ENCODE measurements at regions not wholly inside any gene's neighbourhood (a gene's known extent, or its start where the extent isn't known, plus 50 kb on each side); places are given as distances from the start of the nearest gene placed in this dataset.
"Not testable (repeated sequence)": the region's sequence is repeated elsewhere in the genome, so short reads cannot be mapped to it uniquely, and the experiment has no call there.

- Histone ChIP-seq H3K36me3 (ENCODE audit: control insufficient read depth, insufficient read depth, low read length) (no peaks in the 10 kb centered on the region), H3K4me1 (ENCODE audit: control insufficient read depth, insufficient read depth, low read length) (no peaks in the 10 kb centered on the region), H3K4me3 (ENCODE audit: low read length) (no peak overlapping the region), H3K9me3 (ENCODE audit: control insufficient read depth, insufficient read depth, low read length) (no peaks in the 10 kb centered on the region), H3K27me3 (ENCODE audit: control insufficient read depth, insufficient read depth, low read length) (no peaks in the 10 kb centered on the region), H3K27ac (ENCODE audit: low read length) (no peak overlapping the region)
- Mint-ChIP-seq H3K9me3 (no peaks in the 10 kb centered on the region), H3K27ac (no peak overlapping the region), H3K4me1 (no peaks in the 10 kb centered on the region), H3K4me3 (no peak overlapping the region), H3K36me3 (no peaks in the 10 kb centered on the region), H3K27me3 (ENCODE audit: low read depth in 2 of 2) (peaks cover 6 to 12% of the 10 kb centered on the region in 2 donors)
- DNase-seq (no peak), ATAC-seq (no peak)
- WGBS (ENCODE audit: insufficient coverage) = 71% methylated on average over 2 of the region's 2 CpGs
- TF ChIP-seq CTCF (IDR thresholded peaks at IDR 0.05) = no peak
- intact Hi-C loops (cut with micrococcal nuclease) = no loop called here
These were observed 86.9 kb upstream of the PRSS3 start for GRCh38 chr9:33708441-33708840.

GRCh38 chr9:33709269-33709668 is 86.1 kb upstream of the PRSS3 start:
- no peak overlapping the region for H3K27ac ChIP-seq (ENCODE audit: low read length)
- WGBS (ENCODE audit: insufficient coverage) = 83% methylated on average over 2 of the region's 3 CpGs
- no peak for TF ChIP-seq CTCF (IDR thresholded peaks at IDR 0.05)
- H3K4me3 Mint-ChIP-seq = no peak overlapping the region
- H3K27ac Mint-ChIP-seq = no peak overlapping the region
- intact Hi-C loops (cut with micrococcal nuclease) = no loop called here
- peaks cover 6 to 12% of the 10 kb centered on the region in 2 donors for H3K27me3 Mint-ChIP-seq (ENCODE audit: low read depth in 2 of 2)
- ATAC-seq (no peak), DNase-seq (no peak)
- H3K36me3 ChIP-seq (ENCODE audit: control insufficient read depth, insufficient read depth, low read length) = no peaks in the 10 kb centered on the region
- H3K4me3 ChIP-seq (ENCODE audit: low read length) = no peak overlapping the region
- no peaks in the 10 kb centered on the region for H3K27me3 ChIP-seq (ENCODE audit: control insufficient read depth, insufficient read depth, low read length)
- no peaks in the 10 kb centered on the region for H3K9me3 Mint-ChIP-seq
- H3K36me3 Mint-ChIP-seq = no peaks in the 10 kb centered on the region
- no peaks in the 10 kb centered on the region for H3K9me3 ChIP-seq (ENCODE audit: control insufficient read depth, insufficient read depth, low read length)
- no peaks in the 10 kb centered on the region for H3K4me1 Mint-ChIP-seq
- no peaks in the 10 kb centered on the region for H3K4me1 ChIP-seq (ENCODE audit: control insufficient read depth, insufficient read depth, low read length)

DNA sequence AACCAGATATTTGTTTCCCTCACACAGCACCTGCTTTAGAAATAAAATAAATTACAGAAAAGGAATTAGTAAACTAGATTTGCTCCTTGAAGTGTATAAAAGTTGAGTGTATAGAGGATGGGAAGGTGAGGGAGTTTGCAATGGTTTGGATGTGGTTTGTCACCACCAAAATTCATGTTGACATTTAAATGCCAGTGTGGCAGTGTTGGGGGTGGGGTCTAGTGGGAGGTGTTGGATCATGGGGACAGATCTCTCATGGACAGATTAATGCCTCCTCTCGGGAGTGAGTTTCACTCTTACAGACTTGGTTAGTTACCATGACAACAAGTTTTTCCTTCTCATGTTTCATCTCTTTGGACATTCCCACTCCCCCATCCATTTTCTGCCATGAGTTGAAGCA is 83.9 kb upstream of the PRSS3 start:
- H3K27me3 Mint-ChIP-seq (ENCODE audit: low read depth in 2 of 2); H3K27ac Mint-ChIP-seq; H3K4me1 Mint-ChIP-seq; H3K27me3 ChIP-seq (ENCODE audit: control insufficient read depth, insufficient read depth, low read length); H3K4me1 ChIP-seq (ENCODE audit: control insufficient read depth, insufficient read depth, low read length); DNase-seq; ATAC-seq; intact Hi-C loops (cut with micrococcal nuclease); H3K4me3 ChIP-seq (ENCODE audit: low read length); H3K27ac ChIP-seq (ENCODE audit: low read length); H3K9me3 Mint-ChIP-seq; H3K36me3 Mint-ChIP-seq; H3K9me3 ChIP-seq (ENCODE audit: control insufficient read depth, insufficient read depth, low read length); H3K36me3 ChIP-seq (ENCODE audit: control insufficient read depth, insufficient read depth, low read length); H3K4me3 Mint-ChIP-seq: not testable (repeated sequence)
- 60% methylated on average over 1 of the region's 1 CpG for WGBS (ENCODE audit: insufficient coverage)

DNA sequence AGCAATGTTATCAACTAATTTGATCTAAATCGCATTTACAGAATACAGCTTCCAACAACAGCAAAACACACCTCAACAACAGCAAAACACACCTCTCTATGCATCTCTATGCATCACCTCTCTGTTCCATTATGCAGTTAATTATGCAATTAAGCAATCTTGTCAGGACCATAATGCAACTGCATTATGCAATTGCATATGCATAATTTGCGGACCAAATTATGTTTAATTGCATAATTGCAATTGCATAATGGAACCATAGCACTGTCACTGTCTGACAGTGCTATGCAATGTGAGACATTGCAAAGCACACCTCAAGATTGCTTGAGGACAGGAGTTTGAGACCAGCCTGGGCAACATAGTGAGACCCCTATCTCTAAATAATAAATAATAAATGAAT is 80.4 kb upstream of the PRSS3 start:
- 98% methylated on average over 2 of the region's 2 CpGs for WGBS (ENCODE audit: insufficient coverage)
- Mint-ChIP-seq H3K9me3 (no peaks in the 10 kb centered on the region), H3K27me3 (ENCODE audit: low read depth in 2 of 2) (peaks cover 4 to 6% of the 10 kb centered on the region in 2 donors), H3K4me1 (peaks cover 0 to 5% of the 10 kb centered on the region in 2 donors), H3K27ac (no peak overlapping the region), H3K4me3 (no peak overlapping the region), H3K36me3 (no peaks in the 10 kb centered on the region)
- no peak for DNase-seq
- H3K27ac ChIP-seq (ENCODE audit: low read length) = no peak overlapping the region
- H3K9me3 ChIP-seq (ENCODE audit: control insufficient read depth, insufficient read depth, low read length) = no peaks in the 10 kb centered on the region
- intact Hi-C loops (cut with micrococcal nuclease) = no loop called here
- H3K36me3 ChIP-seq (ENCODE audit: control insufficient read depth, insufficient read depth, low read length) = no peaks in the 10 kb centered on the region
- ATAC-seq = peak in 1 of 3 donors; percentile 48
- no peak overlapping the region for H3K4me3 ChIP-seq (ENCODE audit: low read length)
- no peak for TF ChIP-seq CTCF (IDR thresholded peaks at IDR 0.05)
- H3K27me3 ChIP-seq (ENCODE audit: control insufficient read depth, insufficient read depth, low read length) = no peaks in the 10 kb centered on the region
- peaks cover 5% of the 10 kb centered on the region for H3K4me1 ChIP-seq (ENCODE audit: control insufficient read depth, insufficient read depth, low read length)

Data from natural killer cell (primary cell).